Inflammatory macrophage treated with lipopolysaccharide for 4 hours (primary cell): ENCODE measurements at regions not wholly inside any gene's neighbourhood (a gene's known extent, or its start where the extent isn't known, plus 50 kb on each side); places are given as distances from the start of the nearest gene placed in this dataset.

Source experiments
- DNase-seq: peaks from one replicate; pipeline ENCODE4 v3.0.0-alpha.2; 2020

- DNase-seq, result no peak
These were observed 281.9 kb upstream of the C2CD4B start for GRCh38 chr15:62446984-62447383.

- no peak for DNase-seq
These were observed 282.7 kb upstream of the C2CD4B start for GRCh38 chr15:62447742-62448141.

- DNase-seq, result no peak
These were observed 284.6 kb upstream of the C2CD4B start for GRCh38 chr15:62449638-62450037.

GRCh38 chr15:62450061-62450460 is 285.0 kb upstream of the C2CD4B start:
- DNase-seq, result no peak

GRCh38 chr15:62452026-62452425 is 286.9 kb upstream of the C2CD4B start:
- DNase-seq, result no peak

- DNase-seq, result no peak
These were observed 287.6 kb upstream of the C2CD4B start for GRCh38 chr15:62452667-62453066.

- no peak for DNase-seq
These were observed 288.3 kb upstream of the C2CD4B start for GRCh38 chr15:62453375-62453774.

- no peak for DNase-seq
These were observed 288.9 kb upstream of the C2CD4B start for GRCh38 chr15:62453981-62454380.

GRCh38 chr15:62454567-62455172 is 289.6 kb upstream of the C2CD4B start:
- DNase-seq, result no peak

- no peak for DNase-seq
These were observed 290.4 kb upstream of the C2CD4B start for GRCh38 chr15:62455441-62455921.

- DNase-seq, result no peak
These were observed 291.2 kb upstream of the C2CD4B start for GRCh38 chr15:62456011-62456920.

- no peak for DNase-seq
These were observed 292.0 kb upstream of the C2CD4B start for GRCh38 chr15:62457100-62457499.

- DNase-seq, result no peak
These were observed 294.8 kb upstream of the C2CD4B start for GRCh38 chr15:62459875-62460274.

GRCh38 chr15:62462268-62462667 is 297.2 kb upstream of the C2CD4B start:
- no peak for DNase-seq

GRCh38 chr15:62462721-62463120 is 297.6 kb upstream of the C2CD4B start:
- DNase-seq, result no peak

- DNase-seq, result no peak
These were observed 299.6 kb upstream of the C2CD4B start for GRCh38 chr15:62464705-62465104.

GRCh38 chr15:62465173-62465572 is 300.1 kb upstream of the C2CD4B start:
- no peak for DNase-seq

- DNase-seq, result no peak
These were observed 304.4 kb upstream of the C2CD4B start for GRCh38 chr15:62469478-62469873.

GRCh38 chr15:62469874-62470688 is 305.0 kb upstream of the C2CD4B start:
- DNase-seq, result no peak

GRCh38 chr15:62472616-62473299 is 307.7 kb upstream of the C2CD4B start:
- DNase-seq, result no peak

- no peak for DNase-seq
These were observed 309.1 kb upstream of the C2CD4B start for GRCh38 chr15:62474021-62474770.

- DNase-seq, result no peak
These were observed 309.7 kb upstream of the C2CD4B start for GRCh38 chr15:62474771-62475124.
